ENCODE measurements at regions not wholly inside any gene's neighbourhood (a gene's known extent, or its start where the extent isn't known, plus 50 kb on each side); places are given as distances from the start of the nearest gene placed in this dataset.

DNA sequence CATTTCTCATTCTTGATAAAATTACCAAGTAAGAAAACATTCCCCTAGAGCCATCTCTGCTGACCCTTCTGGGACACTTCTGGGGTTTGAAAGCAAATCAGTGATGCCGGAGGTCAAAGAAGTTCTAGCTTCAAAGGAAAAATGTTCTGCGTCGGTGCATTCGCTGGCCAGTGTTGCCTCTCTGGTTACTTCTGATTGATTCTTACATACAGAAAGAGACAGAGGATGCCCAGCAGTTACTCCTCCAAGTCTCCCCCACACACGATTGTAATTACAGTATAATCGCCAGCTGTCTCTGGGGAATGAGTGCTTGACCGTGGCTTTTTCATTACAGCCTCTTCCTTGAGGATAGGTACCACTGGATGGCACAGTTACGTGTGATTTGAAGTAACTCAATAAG lies 150.9 kb downstream of the SNX19 start:
- no peak overlapping the region for H3K4me3 ChIP-seq
- H3K9me3 ChIP-seq: no peaks in the 10 kb centered on the region
- no peak for DNase-seq
- no peaks in the 10 kb centered on the region for H3K4me1 ChIP-seq
- no peaks in the 10 kb centered on the region for H3K27me3 ChIP-seq
- H3K27ac ChIP-seq: no peak overlapping the region
- H3K36me3 ChIP-seq: no peaks in the 10 kb centered on the region
- no peak for TF ChIP-seq POLR2A (IDR thresholded peaks at IDR 0.05)
- TF ChIP-seq, protein P1, sequence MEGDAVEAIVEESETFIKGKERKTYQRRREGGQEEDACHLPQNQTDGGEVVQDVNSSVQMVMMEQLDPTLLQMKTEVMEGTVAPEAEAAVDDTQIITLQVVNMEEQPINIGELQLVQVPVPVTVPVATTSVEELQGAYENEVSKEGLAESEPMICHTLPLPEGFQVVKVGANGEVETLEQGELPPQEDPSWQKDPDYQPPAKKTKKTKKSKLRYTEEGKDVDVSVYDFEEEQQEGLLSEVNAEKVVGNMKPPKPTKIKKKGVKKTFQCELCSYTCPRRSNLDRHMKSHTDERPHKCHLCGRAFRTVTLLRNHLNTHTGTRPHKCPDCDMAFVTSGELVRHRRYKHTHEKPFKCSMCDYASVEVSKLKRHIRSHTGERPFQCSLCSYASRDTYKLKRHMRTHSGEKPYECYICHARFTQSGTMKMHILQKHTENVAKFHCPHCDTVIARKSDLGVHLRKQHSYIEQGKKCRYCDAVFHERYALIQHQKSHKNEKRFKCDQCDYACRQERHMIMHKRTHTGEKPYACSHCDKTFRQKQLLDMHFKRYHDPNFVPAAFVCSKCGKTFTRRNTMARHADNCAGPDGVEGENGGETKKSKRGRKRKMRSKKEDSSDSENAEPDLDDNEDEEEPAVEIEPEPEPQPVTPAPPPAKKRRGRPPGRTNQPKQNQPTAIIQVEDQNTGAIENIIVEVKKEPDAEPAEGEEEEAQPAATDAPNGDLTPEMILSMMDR (IDR thresholded peaks at IDR 0.05): no peak
- intact Hi-C loops (cut with DNase I; ENCODE audit: low total_unique reads): no loop called here

DNA sequence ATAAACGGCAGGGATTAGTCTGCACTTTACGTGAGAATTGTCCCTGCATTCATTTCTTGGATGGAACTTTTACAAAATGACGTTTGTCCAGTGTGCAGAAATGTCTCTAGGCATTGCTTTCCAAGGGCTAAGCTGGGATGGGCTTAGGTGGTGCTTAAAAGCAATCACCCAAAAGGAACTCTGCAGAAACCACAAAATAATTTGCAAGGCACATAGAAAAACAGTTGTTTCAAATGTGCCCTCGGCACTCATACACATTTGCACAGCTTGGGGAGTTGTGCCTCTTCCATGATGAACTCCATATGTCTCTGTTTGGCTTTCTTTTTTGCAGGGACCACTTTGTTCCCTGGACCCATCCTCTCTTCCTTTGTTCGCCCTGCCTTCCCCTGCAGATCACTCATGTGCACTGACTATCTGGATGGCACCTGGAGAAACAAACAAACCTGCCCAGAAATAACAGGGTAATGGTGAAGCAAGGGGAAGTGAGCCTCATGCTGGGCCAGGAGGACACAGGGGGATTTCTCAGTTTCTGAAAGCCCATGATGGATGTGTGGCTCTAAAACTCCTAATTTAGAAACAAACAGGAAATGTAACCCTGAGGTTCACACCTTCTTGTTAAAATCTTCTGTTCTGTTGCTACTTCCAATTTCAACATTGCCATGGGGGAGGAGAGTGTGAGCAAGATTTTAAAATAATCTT lies 150.2 kb downstream of the SNX19 start:
- Histone ChIP-seq H3K9me3 (no peaks in the 10 kb centered on the region), H3K4me1 (no peaks in the 10 kb centered on the region), H3K27ac (no peak overlapping the region), H3K4me3 (no peak overlapping the region), H3K36me3 (no peaks in the 10 kb centered on the region), H3K27me3 (no peaks in the 10 kb centered on the region)
- no peak for DNase-seq
- intact Hi-C loops (cut with DNase I; ENCODE audit: low total_unique reads): no loop called here
- TF ChIP-seq, protein P1 (IDR thresholded peaks at IDR 0.05): no peak
- TF ChIP-seq POLR2A (IDR thresholded peaks at IDR 0.05): no peak

DNA sequence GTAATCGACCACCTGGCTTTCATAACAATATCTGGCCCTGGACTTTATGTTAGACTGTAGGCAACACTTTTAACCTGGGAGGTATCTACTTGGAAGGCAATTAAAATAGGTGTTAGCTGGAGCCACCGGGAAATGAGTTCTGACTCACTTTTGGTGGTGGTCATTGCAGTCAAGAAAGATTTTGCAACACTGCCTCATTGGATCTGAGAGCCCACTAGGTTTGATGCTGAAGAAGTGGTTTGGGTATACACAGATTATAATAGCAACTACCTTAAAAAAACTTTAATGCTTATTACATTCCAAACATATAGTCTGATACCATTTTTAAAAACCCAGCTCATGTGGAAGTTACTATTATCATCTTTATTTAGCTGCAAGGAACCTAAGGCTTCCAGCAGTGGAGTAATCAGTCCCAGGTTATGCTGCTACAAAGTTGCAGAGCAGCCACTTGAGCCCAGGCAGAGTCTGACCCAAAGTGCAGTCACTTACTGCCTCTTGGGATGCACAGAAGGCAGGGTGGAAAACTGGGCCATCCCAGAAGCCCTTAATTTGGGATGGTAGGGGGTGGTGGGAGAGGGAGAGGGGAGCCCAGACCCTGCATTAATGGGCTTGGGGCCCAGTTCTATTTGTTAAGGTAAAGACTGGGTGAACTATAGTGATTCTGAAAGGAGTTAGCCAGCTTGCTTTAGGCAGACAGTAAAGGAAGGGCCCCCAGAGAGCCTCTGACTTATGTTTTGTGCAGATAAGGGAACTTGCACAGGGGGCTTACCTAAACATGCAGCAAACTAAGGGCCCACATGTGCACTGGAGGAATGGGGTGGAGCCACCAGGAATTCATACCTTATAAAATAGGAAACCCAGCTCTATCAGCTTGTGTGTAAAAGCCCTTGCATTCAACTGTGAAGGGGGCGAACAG lies 149.4 kb downstream of the SNX19 start:
- no peaks in the 10 kb centered on the region for H3K9me3 ChIP-seq
- no peaks in the 10 kb centered on the region for H3K4me1 ChIP-seq
- no peak overlapping the region for H3K27ac ChIP-seq
- H3K4me3 ChIP-seq: no peak overlapping the region
- no peaks in the 10 kb centered on the region for H3K36me3 ChIP-seq
- DNase-seq: no peak
- intact Hi-C loops (cut with DNase I; ENCODE audit: low total_unique reads): no loop called here
- TF ChIP-seq POLR2A (IDR thresholded peaks at IDR 0.05): no peak
- TF ChIP-seq, protein P1 (IDR thresholded peaks at IDR 0.05): no peak
- no peaks in the 10 kb centered on the region for H3K27me3 ChIP-seq

DNA sequence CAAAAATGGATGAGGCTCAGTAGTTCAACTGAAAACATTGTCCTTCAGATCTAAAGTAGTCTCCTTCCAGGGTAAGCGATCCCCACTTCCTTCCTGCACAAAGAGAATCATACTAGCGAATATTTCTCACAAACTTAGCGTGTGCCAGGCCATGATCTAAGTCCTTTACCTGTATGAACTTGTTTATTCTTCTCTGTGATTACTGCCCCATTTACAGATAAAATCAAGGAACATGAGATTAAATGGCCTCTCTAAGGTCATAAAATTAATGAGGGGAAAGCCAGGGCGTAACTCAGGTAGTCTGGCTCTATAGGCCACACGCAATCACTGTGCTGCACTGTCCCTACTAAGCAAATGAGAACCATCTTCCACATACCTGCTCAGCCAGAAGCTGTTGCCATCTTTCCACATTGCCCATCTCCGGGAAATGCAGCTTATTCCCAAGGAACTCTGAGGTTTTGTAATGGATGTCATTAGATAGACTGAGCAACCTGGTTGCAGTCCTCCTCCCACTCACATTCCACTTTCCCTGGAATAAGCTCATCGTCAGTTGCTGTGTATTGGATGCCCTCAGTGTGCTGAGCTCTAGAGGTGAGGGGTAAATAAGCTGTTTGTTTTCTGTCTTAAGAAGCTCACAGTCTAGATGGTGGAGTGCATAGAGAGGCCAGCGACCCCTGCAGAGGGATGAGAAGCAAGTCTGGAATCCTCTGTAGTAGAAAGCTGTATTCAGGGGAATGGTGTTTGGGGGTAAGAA lies 146.3 kb downstream of the SNX19 start:
- H3K27me3 ChIP-seq: no peaks in the 10 kb centered on the region
- TF ChIP-seq POLR2A (IDR thresholded peaks at IDR 0.05): no peak
- TF ChIP-seq, protein P1 (IDR thresholded peaks at IDR 0.05): no peak
- H3K9me3 ChIP-seq: no peaks in the 10 kb centered on the region
- H3K27ac ChIP-seq: no peak overlapping the region
- intact Hi-C loops (cut with DNase I; ENCODE audit: low total_unique reads): no loop called here
- H3K4me1 ChIP-seq: no peaks in the 10 kb centered on the region
- no peak overlapping the region for H3K4me3 ChIP-seq
- no peak for DNase-seq
- H3K36me3 ChIP-seq: no peaks in the 10 kb centered on the region

Measured in uterus (tissue), 3 donors.